ENCODE measurements at regions not wholly inside any gene's neighbourhood (a gene's known extent, or its start where the extent isn't known, plus 50 kb on each side); places are given as distances from the start of the nearest gene placed in this dataset.

DNA sequence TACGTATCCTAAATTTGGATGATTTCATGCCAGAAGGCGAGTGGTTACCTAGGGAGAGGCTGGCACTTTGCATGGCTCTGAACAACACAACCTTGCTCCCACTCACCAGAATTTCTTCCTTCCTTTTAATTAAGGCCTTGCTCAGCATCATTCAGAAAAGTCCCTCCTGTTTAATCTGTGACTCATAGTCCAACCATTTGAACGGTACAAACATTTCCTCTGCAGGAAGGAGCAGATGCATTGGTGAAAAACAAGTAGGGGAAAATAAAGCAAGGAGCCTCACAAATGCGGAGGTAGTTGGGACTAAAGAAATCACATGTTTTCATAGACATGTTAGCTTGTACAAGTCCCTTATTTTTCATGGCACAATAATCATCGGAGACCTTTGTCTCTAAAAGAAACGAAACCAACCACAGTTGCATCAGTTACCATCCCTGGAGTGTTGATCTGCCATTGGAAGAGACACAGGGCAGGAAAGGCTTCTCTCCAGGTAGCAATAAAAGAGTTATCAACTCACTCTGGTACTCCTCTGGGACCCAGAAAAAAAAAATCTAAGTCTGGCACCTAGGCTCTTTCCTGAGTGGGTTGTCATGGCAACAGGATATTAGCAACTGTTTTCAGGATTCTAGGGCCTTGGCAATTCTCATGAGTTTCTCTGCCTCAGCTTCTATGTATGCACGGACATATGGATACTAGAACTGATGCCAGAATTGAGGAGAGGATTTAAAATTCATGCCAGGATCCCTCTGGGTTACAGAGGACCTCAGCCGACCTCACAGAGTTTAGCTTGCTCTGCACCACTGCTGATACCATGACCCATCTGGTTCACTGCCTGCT, 255.4 kb upstream of the ARPP21 start:
- Histone ChIP-seq H3K79me2 (ENCODE audit: control insufficient read depth, insufficient read depth, low read length) (no peaks in the 10 kb centered on the region), H3K27ac (ENCODE audit: insufficient read depth, low read depth, low read length) (peak overlapping the region; percentile 92), H2AFZ (ENCODE audit: low read depth, low read length) (peak overlapping the region; percentile 60), H3K36me3 (ENCODE audit: control insufficient read depth in 2 of 2, extremely low read depth in 1 of 2, insufficient read depth in 2 of 2, low read length in 2 of 2) (no peaks in the 10 kb centered on the region), H3K4me1 (ENCODE audit: control insufficient read depth, extremely low read depth, insufficient read depth, low read length) (peaks cover 22% of the 10 kb centered on the region), H3K27me3 (ENCODE audit: control insufficient read depth in 2 of 2, insufficient read depth in 2 of 2, low read length in 2 of 2) (no peaks in the 10 kb centered on the region), H3K4me3 (replicated peaks in 1 of 3; ENCODE audit: insufficient read depth in 1 of 3, low read depth in 1 of 3, low read length in 3 of 3) (peak overlapping the region in 1 of 3 experiments; percentile 39), H3K9me1 (replicated peaks; ENCODE audit: control insufficient read depth, extremely low read depth, insufficient read depth, low read length) (no peaks in the 10 kb centered on the region), H4K20me1 (replicated peaks; ENCODE audit: control insufficient read depth, extremely low read depth, insufficient read depth, low read length) (no peaks in the 10 kb centered on the region), H3K9me3 (replicated peaks; ENCODE audit: control insufficient read depth, insufficient read depth, low read length) (no peaks in the 10 kb centered on the region), H3K4me2 (ENCODE audit: insufficient read depth, low read length) (peak overlapping the region; percentile 76), H3K9ac (replicated peaks; ENCODE audit: extremely low read depth, insufficient read depth, low read length) (peak overlapping the region; percentile 60)
- ChIA-PET POLR2A (no interaction called here), CTCF (interaction anchor here (0.9 kb wide), 1 partner anchor 281 kb away, joined by 3 read pairs; no protein-coding TSS in a partner anchor)
- dilution Hi-C loops (cut with MboI; ENCODE audit: extremely low pct_ligation_motif_present, low sequenced_read_pairs) = no loop called here
- TF ChIP-seq GATA2 (IDR thresholded peaks at IDR 0.05; ENCODE audit: insufficient read depth, insufficient read length, low read depth, low read length) (peak; percentile 17), FOS (IDR thresholded peaks at IDR 0.05; ENCODE audit: borderline replicate concordance, insufficient read depth, low read length) (peak; percentile 91), POLR2A (IDR thresholded peaks at IDR 0.05; ENCODE audit: low read depth, low read length) (no peak), JUN (IDR thresholded peaks at IDR 0.05; ENCODE audit: borderline replicate concordance, insufficient read depth, insufficient read length, low read depth) (peak; percentile 95), EZH2 (IDR thresholded peaks at IDR 0.05; ENCODE audit: borderline replicate concordance, low read depth, low read length, severe bottlenecking) (no peak), MYC (IDR thresholded peaks at IDR 0.05; ENCODE audit: low read depth, low read length) (no peak), POLR2AphosphoS5 (IDR thresholded peaks at IDR 0.05; ENCODE audit: insufficient read depth, low read depth, low read length) (peak; percentile 60)
- TF ChIP-seq, protein P1, sequence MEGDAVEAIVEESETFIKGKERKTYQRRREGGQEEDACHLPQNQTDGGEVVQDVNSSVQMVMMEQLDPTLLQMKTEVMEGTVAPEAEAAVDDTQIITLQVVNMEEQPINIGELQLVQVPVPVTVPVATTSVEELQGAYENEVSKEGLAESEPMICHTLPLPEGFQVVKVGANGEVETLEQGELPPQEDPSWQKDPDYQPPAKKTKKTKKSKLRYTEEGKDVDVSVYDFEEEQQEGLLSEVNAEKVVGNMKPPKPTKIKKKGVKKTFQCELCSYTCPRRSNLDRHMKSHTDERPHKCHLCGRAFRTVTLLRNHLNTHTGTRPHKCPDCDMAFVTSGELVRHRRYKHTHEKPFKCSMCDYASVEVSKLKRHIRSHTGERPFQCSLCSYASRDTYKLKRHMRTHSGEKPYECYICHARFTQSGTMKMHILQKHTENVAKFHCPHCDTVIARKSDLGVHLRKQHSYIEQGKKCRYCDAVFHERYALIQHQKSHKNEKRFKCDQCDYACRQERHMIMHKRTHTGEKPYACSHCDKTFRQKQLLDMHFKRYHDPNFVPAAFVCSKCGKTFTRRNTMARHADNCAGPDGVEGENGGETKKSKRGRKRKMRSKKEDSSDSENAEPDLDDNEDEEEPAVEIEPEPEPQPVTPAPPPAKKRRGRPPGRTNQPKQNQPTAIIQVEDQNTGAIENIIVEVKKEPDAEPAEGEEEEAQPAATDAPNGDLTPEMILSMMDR (IDR thresholded peaks at IDR 0.05; ENCODE audit: extremely low read depth in 1 of 2, insufficient read depth in 1 of 2, low read depth in 1 of 2, low read length in 2 of 2) = no peak
- TF ChIP-seq, protein P2, sequence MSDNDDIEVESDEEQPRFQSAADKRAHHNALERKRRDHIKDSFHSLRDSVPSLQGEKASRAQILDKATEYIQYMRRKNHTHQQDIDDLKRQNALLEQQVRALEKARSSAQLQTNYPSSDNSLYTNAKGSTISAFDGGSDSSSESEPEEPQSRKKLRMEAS (IDR thresholded peaks at IDR 0.05; ENCODE audit: insufficient read depth, insufficient read length) = no peak
- intact Hi-C loops (cut with micrococcal nuclease) = loop anchor here (1.0 to 2.0 kb wide), 6 partner anchors 39 to 549 kb away; no protein-coding TSS in a partner anchor
- FAIRE-seq = peak; percentile 95
- TSS peak; percentile 74 for BruUV-seq (replicated peaks)
- peak; percentile 95 for DNase-seq (ENCODE audit: low read depth, low spot score)

Data from endothelial cell of umbilical vein (primary cell).